K562 (cell line): ENCODE measurements at regions not wholly inside any gene's neighbourhood (a gene's known extent, or its start where the extent isn't known, plus 50 kb on each side); places are given as distances from the start of the nearest gene placed in this dataset.

ENCODE experiments used
- ATAC-seq: fragments of 200-7000 bp; cut with Tn5 transposase; 3 replicates; pipeline ENCODE4 v1.9.1; 2020; ENCODE audit warnings: moderate library complexity
- BruUV-seq: library from RNA; stranded (reverse); fragments of 400-500 nt; replicated peaks from 2 replicates; lab custom pipeline; 2021; lab: Mats Ljungman, UMichigan
- CTCF ChIA-PET: fragments of 300-600 bp; formaldehyde crosslinking; extraction: SDS; loops from one replicate; lab custom pipeline; 2021; ENCODE audit warnings: low intra/inter-chr PET ratio; lab: Yijun Ruan, JAX
- POLR2A ChIA-PET: fragments of 300-600, 350-650 bp; sonication (Branson Sonifier 250); formaldehyde crosslinking; extraction: SDS; loops from one replicate; lab custom pipeline; 2021; ENCODE audit warnings: antibody characterized with exemption, inconsistent platforms; lab: Yijun Ruan, JAX
- DNase-seq, 4 experiments: peaks; one replicate each; pipeline versions ENCODE4 v3.0.0 to v3.0.0-alpha.2; 2011 to 2018; ENCODE audit warnings: low spot score in 3 of 4, mixed read lengths in 3 of 4; ENCODE audit errors: extremely low read depth in 1 of 4
- FAIRE-seq: peaks from 2 replicates; lab custom pipeline; 2011; peaks lifted over from hg19 to GRCh38; lab: Jason Lieb, UNC
- H2AFZ ChIP-seq: 2 replicates; pipeline ENCODE4 v1.6.0; 2011; ENCODE audit warnings: low read depth, low read length, control low read depth, inconsistent platforms
- H3K27ac ChIP-seq: fragments of 200-600 bp; 3 replicates; pipeline ENCODE4 v1.8.0; 2011; ENCODE audit warnings: low read depth, mild to moderate bottlenecking, control low read depth, inconsistent platforms, low read length, moderate library complexity, mixed read lengths; ENCODE audit errors: extremely low read depth
- H3K27me3 ChIP-seq, 2 experiments: fragments of 300-600 bp in 1 of 2; 2 replicates in 1 of 2; 3 replicates in 1 of 2; pipeline versions ENCODE4 v1.6.0 to v1.8.0; 2011; ENCODE audit warnings: inconsistent platforms in 2 of 2, low read length in 2 of 2, mild to moderate bottlenecking in 1 of 2, mixed read lengths in 1 of 2, moderate library complexity in 1 of 2; ENCODE audit not compliant: control insufficient read depth in 2 of 2, insufficient read depth in 2 of 2
- H3K36me3 ChIP-seq: fragments of 300-600 bp; 3 replicates; pipeline ENCODE4 v1.8.0; 2011; ENCODE audit warnings: mild to moderate bottlenecking, low read length, inconsistent platforms; ENCODE audit not compliant: control insufficient read depth, insufficient read depth
- H3K4me1 ChIP-seq, 2 experiments: fragments of 200-600 bp in 1 of 2; replicated peaks in 1 of 2; 2 replicates in 1 of 2; 3 replicates in 1 of 2; pipeline versions ENCODE4 v1.5.1 to v1.8.0; 2011; ENCODE audit warnings: inconsistent platforms in 2 of 2, low read length in 2 of 2, mild to moderate bottlenecking in 1 of 2, mixed read lengths in 1 of 2, moderate library complexity in 1 of 2; ENCODE audit not compliant: control insufficient read depth in 2 of 2, insufficient read depth in 2 of 2
- H3K4me2 ChIP-seq: 2 replicates; pipeline ENCODE4 v1.6.1; 2011; ENCODE audit warnings: low read length, control low read depth, inconsistent platforms, mixed read lengths; ENCODE audit not compliant: insufficient read depth
- H3K4me3 ChIP-seq: fragments of 200-600 bp; sonication (generic), shearing (Covaris generic); 2 replicates; pipeline ENCODE4 v1.5.1; 2016; ENCODE audit warnings: control low read depth, inconsistent platforms
- H3K79me2 ChIP-seq: fragments of 200-600 bp; 3 replicates; pipeline ENCODE4 v1.8.0; 2011; ENCODE audit warnings: low read length, inconsistent platforms; ENCODE audit not compliant: control insufficient read depth, insufficient read depth
- H3K9ac ChIP-seq, 2 experiments: 2 replicates each; pipeline versions ENCODE4 v1.6.0 to v1.6.1; 2011; ENCODE audit warnings: low read depth in 2 of 2, low read length in 2 of 2, control low read depth in 1 of 2, inconsistent platforms in 1 of 2, mild to moderate bottlenecking in 1 of 2, mixed read lengths in 1 of 2; ENCODE audit not compliant: insufficient read depth in 1 of 2
- H3K9me1 ChIP-seq: one replicate; pipeline ENCODE4 v1.6.0; 2011; ENCODE audit warnings: inconsistent platforms, mild to moderate bottlenecking, low read length, moderate library complexity; ENCODE audit not compliant: control insufficient read depth, insufficient read depth
- H3K9me3 ChIP-seq: replicated peaks from 2 replicates; pipeline ENCODE4 v1.5.1; 2011; ENCODE audit warnings: low read depth, low read length, inconsistent platforms; ENCODE audit not compliant: control insufficient read depth, insufficient read depth
- H4K20me1 ChIP-seq: replicated peaks from 2 replicates; pipeline ENCODE4 v1.6.1; 2011; ENCODE audit warnings: low read length, inconsistent platforms, mixed read lengths; ENCODE audit not compliant: control insufficient read depth, insufficient read depth
- CREB3L1 ChIP-seq: fragments of 450-650 bp; IDR thresholded peaks from 2 replicates; pipeline ENCODE4 v1.6.1; 2014; ENCODE audit warnings: low read depth, mild to moderate bottlenecking, moderate library complexity, borderline replicate concordance
- EHMT2 ChIP-seq: fragments of 450-650 bp; IDR thresholded peaks from 2 replicates; pipeline ENCODE4 v1.6.1; 2018; ENCODE audit warnings: antibody characterized with exemption
- MIER1 ChIP-seq: fragments of 450-650 bp; IDR thresholded peaks from 2 replicates; pipeline ENCODE4 v1.6.1; 2016; ENCODE audit warnings: antibody characterized with exemption, mild to moderate bottlenecking, low read depth
- NCOR1 ChIP-seq: fragments of 450-650 bp; IDR thresholded peaks from 2 replicates; pipeline ENCODE4 v1.6.1; 2016; ENCODE audit warnings: mild to moderate bottlenecking, moderate library complexity
- TEAD1 ChIP-seq, 2 experiments: fragments of 450-650 bp in 1 of 2; sonication (generic) in 1 of 2; formaldehyde crosslinking; IDR thresholded peaks; 2 replicates each; pipeline versions ENCODE4 v1.4.0 to v1.8.0; 2020 to 2022; ENCODE audit warnings: mild to moderate bottlenecking in 2 of 2, missing genetic modification reagents in 1 of 2
- TEAD4 ChIP-seq, 2 experiments: sonication (generic) in 1 of 2; formaldehyde crosslinking in 1 of 2; IDR thresholded peaks; 2 replicates each; pipeline versions ENCODE4 v1.6.1 to v1.8.0; 2012 to 2022; ENCODE audit warnings: borderline replicate concordance in 1 of 2, inconsistent platforms in 1 of 2, low read length in 1 of 2, mild to moderate bottlenecking in 1 of 2, missing genetic modification reagents in 1 of 2
- WGBS: fragments of 100-300 bp; shearing (Covaris generic); methylation state at CpG from one replicate; pipeline ENCODE4 v1.1.6; 2016; ENCODE audit warnings: low coverage, mixed read lengths; ENCODE audit not compliant: insufficient coverage; ENCODE audit errors: missing lambda C conversion rate; 5-methylcytosine and 5-hydroxymethylcytosine counted together
- in situ Hi-C: fragments of 300-500 bp; cut with MboI; formaldehyde crosslinking; loops from 4 replicates; pipeline ENCODE4 v1.15.0; 2018; ENCODE audit warnings: inconsistent platforms, mixed read lengths
- intact Hi-C: fragments of 100-400 bp; cut with micrococcal nuclease; formaldehyde crosslinking; loops from 2 replicates; pipeline ENCODE4 v1.14.2; 2022
- TF ChIP-seq, protein P1 (sequence below), 2 experiments: fragments of 450-650 bp; formaldehyde crosslinking in 1 of 2; IDR thresholded peaks; 2 replicates each; pipeline versions ENCODE4 v1.4.0 to v1.6.1; 2014 to 2020; ENCODE audit warnings: mild to moderate bottlenecking in 2 of 2, borderline replicate concordance in 1 of 2, low read depth in 1 of 2
- TF ChIP-seq, protein P2 (sequence below): sonication (generic); formaldehyde crosslinking; IDR thresholded peaks from 2 replicates; pipeline ENCODE4 v1.4.0; 2020; ENCODE audit warnings: mild to moderate bottlenecking, missing genetic modification reagents

- DNase-seq: peak; percentile 27 to 70 (median 61)
- in situ Hi-C loops: no loop called here
- TF ChIP-seq MIER1 (peak; percentile 85), NCOR1 (no peak), TEAD4 (IDR thresholded peaks at IDR 0.05; ENCODE audit: low read length) (no peak), TEAD4 (CRISPR knock-in tag; IDR thresholded peaks at IDR 0.05; ENCODE audit: borderline replicate concordance) (0 out of 2 replicates have a peak, but pooled peaks have one; percentile 12), CREB3L1 (no peak), EHMT2 (peak; percentile 84), TEAD1 (CRISPR knock-in tag; IDR thresholded peaks at IDR 0.05) (0 out of 4 replicates have a peak, but pooled peaks of 1 of the 2 experiments have one; percentile 27)
- TF ChIP-seq, protein P1, sequence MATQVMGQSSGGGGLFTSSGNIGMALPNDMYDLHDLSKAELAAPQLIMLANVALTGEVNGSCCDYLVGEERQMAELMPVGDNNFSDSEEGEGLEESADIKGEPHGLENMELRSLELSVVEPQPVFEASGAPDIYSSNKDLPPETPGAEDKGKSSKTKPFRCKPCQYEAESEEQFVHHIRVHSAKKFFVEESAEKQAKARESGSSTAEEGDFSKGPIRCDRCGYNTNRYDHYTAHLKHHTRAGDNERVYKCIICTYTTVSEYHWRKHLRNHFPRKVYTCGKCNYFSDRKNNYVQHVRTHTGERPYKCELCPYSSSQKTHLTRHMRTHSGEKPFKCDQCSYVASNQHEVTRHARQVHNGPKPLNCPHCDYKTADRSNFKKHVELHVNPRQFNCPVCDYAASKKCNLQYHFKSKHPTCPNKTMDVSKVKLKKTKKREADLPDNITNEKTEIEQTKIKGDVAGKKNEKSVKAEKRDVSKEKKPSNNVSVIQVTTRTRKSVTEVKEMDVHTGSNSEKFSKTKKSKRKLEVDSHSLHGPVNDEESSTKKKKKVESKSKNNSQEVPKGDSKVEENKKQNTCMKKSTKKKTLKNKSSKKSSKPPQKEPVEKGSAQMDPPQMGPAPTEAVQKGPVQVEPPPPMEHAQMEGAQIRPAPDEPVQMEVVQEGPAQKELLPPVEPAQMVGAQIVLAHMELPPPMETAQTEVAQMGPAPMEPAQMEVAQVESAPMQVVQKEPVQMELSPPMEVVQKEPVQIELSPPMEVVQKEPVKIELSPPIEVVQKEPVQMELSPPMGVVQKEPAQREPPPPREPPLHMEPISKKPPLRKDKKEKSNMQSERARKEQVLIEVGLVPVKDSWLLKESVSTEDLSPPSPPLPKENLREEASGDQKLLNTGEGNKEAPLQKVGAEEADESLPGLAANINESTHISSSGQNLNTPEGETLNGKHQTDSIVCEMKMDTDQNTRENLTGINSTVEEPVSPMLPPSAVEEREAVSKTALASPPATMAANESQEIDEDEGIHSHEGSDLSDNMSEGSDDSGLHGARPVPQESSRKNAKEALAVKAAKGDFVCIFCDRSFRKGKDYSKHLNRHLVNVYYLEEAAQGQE (IDR thresholded peaks at IDR 0.05; ENCODE audit: borderline replicate concordance): peak; percentile 95
- TF ChIP-seq, protein P1 (CRISPR knock-in tag; IDR thresholded peaks at IDR 0.05; ENCODE audit: low read depth): peak; percentile 91
- TF ChIP-seq, protein P2, sequence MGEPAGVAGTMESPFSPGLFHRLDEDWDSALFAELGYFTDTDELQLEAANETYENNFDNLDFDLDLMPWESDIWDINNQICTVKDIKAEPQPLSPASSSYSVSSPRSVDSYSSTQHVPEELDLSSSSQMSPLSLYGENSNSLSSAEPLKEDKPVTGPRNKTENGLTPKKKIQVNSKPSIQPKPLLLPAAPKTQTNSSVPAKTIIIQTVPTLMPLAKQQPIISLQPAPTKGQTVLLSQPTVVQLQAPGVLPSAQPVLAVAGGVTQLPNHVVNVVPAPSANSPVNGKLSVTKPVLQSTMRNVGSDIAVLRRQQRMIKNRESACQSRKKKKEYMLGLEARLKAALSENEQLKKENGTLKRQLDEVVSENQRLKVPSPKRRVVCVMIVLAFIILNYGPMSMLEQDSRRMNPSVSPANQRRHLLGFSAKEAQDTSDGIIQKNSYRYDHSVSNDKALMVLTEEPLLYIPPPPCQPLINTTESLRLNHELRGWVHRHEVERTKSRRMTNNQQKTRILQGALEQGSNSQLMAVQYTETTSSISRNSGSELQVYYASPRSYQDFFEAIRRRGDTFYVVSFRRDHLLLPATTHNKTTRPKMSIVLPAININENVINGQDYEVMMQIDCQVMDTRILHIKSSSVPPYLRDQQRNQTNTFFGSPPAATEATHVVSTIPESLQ (CRISPR knock-in tag): no peak
Observed at GRCh38 chr20:62587757-62588402, 54.4 kb upstream of the SLCO4A1 start.

More at GRCh38 chr20:62587757-62588402, 54.4 kb upstream of the SLCO4A1 start:
- Histone ChIP-seq H3K4me1 (peaks cover 0 to 18% of the 10 kb centered on the region in 2 experiments; a peak in 2 of 5 replicates), H3K79me2 (no peaks in the 10 kb centered on the region), H3K27me3 (peaks cover 15 to 93% of the 10 kb centered on the region in 2 experiments; a peak in 4 of 5 replicates), H4K20me1 (peaks cover 12% of the 10 kb centered on the region; the same call in 1 of the 2 replicates), H3K9me3 (no peaks in the 10 kb centered on the region), H3K4me3 (no peak overlapping the region), H3K9me1 (no peaks in the 10 kb centered on the region), H2AFZ (no peak overlapping the region), H3K36me3 (no peaks in the 10 kb centered on the region), H3K27ac (no peak overlapping the region), H3K4me2 (no peak overlapping the region), H3K9ac (no peak overlapping the region)
- ChIA-PET CTCF (no interaction called here), POLR2A (interaction anchor here (0.6 to 1.4 kb wide), 6 partner anchors 10 to 188 kb away, joined by 3 to 5 read pairs (median 3); no protein-coding TSS in a partner anchor)
- BruUV-seq: no TSS peak
- FAIRE-seq: no peak
- intact Hi-C loops: no loop called here
- WGBS: 3% methylated on average over 20 of the region's 20 CpGs
- peak; percentile 61; the same call in 1 of the 3 replicates for ATAC-seq
